ENCODE measurements at regions not wholly inside any gene's neighbourhood (a gene's known extent, or its start where the extent isn't known, plus 50 kb on each side); places are given as distances from the start of the nearest gene placed in this dataset.

DNA sequence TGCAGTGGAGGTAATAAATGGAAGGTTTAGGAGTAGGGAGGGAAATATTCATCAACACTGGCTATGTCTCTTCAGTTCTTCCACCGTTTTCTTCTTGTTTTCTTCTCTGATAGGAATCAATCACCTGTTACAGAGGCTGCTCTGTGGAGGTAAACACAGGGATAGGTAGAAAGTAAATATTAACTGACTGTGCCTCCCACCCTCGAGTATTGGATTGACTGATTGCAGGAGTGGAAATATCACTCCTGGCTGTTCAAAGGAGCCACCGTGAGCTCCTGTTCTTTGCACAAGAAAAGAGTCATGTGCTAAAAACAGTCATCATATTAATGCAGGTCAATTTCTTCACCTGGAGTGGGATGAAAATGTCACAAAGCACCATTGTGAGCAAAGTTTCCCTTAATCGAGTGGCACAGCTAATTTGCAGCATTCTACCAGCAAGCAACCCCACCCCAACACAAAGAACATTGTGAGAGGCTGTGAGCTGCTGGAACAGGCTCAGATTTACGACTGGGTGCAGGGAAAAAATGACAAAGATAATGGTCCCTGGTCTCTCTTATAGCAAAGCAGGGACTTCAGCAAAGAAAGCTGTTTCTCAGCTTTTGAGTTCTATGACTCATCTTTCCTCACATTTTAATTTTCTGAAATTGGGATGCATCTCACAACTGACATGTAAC lies 113.7 kb upstream of the TSPAN5 start:
- Histone ChIP-seq H3K4me2 (ENCODE audit: insufficient read depth, insufficient read length, low read length) (no peak overlapping the region), H2AK5ac (ENCODE audit: insufficient read length, low read length) (no peak overlapping the region), H4K5ac (ENCODE audit: insufficient read length, low read depth, low read length) (no peak overlapping the region), H2BK120ac (ENCODE audit: low read depth, low read length, poor library complexity, severe bottlenecking) (no peak overlapping the region), H3K79me2 (ENCODE audit: insufficient read depth, low read length) (no peaks in the 10 kb centered on the region), H3K9ac (ENCODE audit: extremely low read depth, insufficient read length, low read length) (no peak overlapping the region), H3K56ac (ENCODE audit: insufficient read length, low read depth, low read length) (no peak overlapping the region), H2BK5ac (ENCODE audit: insufficient read length, low read length) (no peak overlapping the region), H3K14ac (ENCODE audit: insufficient read depth, low read length) (no peak overlapping the region), H3K23me2 (ENCODE audit: insufficient read length, low read depth, low read length, poor library complexity, severe bottlenecking) (no peaks in the 10 kb centered on the region), H3T11ph (ENCODE audit: low read length) (no peak overlapping the region), H3K4ac (ENCODE audit: low read depth, low read length) (no peak overlapping the region), H4K20me1 (ENCODE audit: control insufficient read depth, insufficient read depth, insufficient read length) (no peaks in the 10 kb centered on the region), H2BK20ac (ENCODE audit: low read depth, low read length, poor library complexity, severe bottlenecking) (no peak overlapping the region), H4K91ac (ENCODE audit: insufficient read length, low read depth, low read length) (no peak overlapping the region), H3K4me1 (ENCODE audit: insufficient read depth, low read length) (no peaks in the 10 kb centered on the region), H3K9me3 (ENCODE audit: control insufficient read depth, low read depth, low read length) (no peaks in the 10 kb centered on the region), H3K27me3 (ENCODE audit: insufficient read depth, low read length) (no peaks in the 10 kb centered on the region), H2BK15ac (ENCODE audit: low read depth, low read length) (no peak overlapping the region), H4K8ac (replicated peaks; ENCODE audit: insufficient read length, low read depth, low read length) (no peak overlapping the region), H2BK12ac (ENCODE audit: insufficient read length, low read depth, low read length) (no peak overlapping the region), H2AFZ (ENCODE audit: low read length) (no peak overlapping the region), H3K27ac (ENCODE audit: insufficient read length, low read depth, low read length) (no peak overlapping the region), H3K18ac (ENCODE audit: insufficient read length, low read depth, low read length) (no peak overlapping the region), H3K79me1 (ENCODE audit: insufficient read depth, low read depth, low read length, poor library complexity, severe bottlenecking) (no peaks in the 10 kb centered on the region), H3K23ac (ENCODE audit: insufficient read length, low read depth, low read length) (no peak overlapping the region)
- no peak overlapping the region for H3K4me3 Mint-ChIP-seq
- peaks cover 5 to 8% of the 10 kb centered on the region in 2 experiments for H3K4me1 Mint-ChIP-seq
- DNase-seq = no peak
- no peaks in the 10 kb centered on the region for H3K36me3 Mint-ChIP-seq (ENCODE audit: insufficient read depth in 1 of 3, low read depth in 3 of 3)
- TF ChIP-seq, protein P1, sequence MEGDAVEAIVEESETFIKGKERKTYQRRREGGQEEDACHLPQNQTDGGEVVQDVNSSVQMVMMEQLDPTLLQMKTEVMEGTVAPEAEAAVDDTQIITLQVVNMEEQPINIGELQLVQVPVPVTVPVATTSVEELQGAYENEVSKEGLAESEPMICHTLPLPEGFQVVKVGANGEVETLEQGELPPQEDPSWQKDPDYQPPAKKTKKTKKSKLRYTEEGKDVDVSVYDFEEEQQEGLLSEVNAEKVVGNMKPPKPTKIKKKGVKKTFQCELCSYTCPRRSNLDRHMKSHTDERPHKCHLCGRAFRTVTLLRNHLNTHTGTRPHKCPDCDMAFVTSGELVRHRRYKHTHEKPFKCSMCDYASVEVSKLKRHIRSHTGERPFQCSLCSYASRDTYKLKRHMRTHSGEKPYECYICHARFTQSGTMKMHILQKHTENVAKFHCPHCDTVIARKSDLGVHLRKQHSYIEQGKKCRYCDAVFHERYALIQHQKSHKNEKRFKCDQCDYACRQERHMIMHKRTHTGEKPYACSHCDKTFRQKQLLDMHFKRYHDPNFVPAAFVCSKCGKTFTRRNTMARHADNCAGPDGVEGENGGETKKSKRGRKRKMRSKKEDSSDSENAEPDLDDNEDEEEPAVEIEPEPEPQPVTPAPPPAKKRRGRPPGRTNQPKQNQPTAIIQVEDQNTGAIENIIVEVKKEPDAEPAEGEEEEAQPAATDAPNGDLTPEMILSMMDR (conservative IDR thresholded peaks at IDR 0.05) = no peak
- H3K9me3 Mint-ChIP-seq = peaks cover 0 to 4% of the 10 kb centered on the region in 2 experiments; a peak in 2 of 5 replicates
- no peak overlapping the region for H3K27ac Mint-ChIP-seq
- H3K27me3 Mint-ChIP-seq (ENCODE audit: low read depth) = no peaks in the 10 kb centered on the region
- no CpG with 5 or more reads among the region's 5 CpGs for WGBS (ENCODE audit: extremely low coverage, insufficient read length, low lambda C conversion rate)

All from H9 (cell line).